Mesenchymal stem cell (in vitro differentiated cells and primary cell): ENCODE measurements at regions not wholly inside any gene's neighbourhood (a gene's known extent, or its start where the extent isn't known, plus 50 kb on each side); places are given as distances from the start of the nearest gene placed in this dataset.

Source experiments
- DNase-seq: peaks from one replicate; pipeline ENCODE4 v3.0.0-alpha.2; 2013
- H2AFZ ChIP-seq: one replicate; pipeline ENCODE4 v1.6.1; 2013; ENCODE audit warnings: low read depth, mild to moderate bottlenecking, control low read depth, inconsistent platforms, low read length, moderate library complexity
- H2AK5ac ChIP-seq: 2 replicates; pipeline ENCODE4 v1.6.1; 2013; ENCODE audit warnings: low read length, moderate library complexity, mild to moderate bottlenecking, inconsistent platforms; ENCODE audit not compliant: severe bottlenecking
- H2BK120ac ChIP-seq: one replicate; pipeline ENCODE4 v1.6.1; 2013; ENCODE audit warnings: low read depth, mild to moderate bottlenecking, inconsistent platforms, low read length, moderate library complexity
- H2BK12ac ChIP-seq, 2 experiments: one replicate each; pipeline ENCODE4 v1.6.1; 2013; ENCODE audit warnings: inconsistent platforms in 2 of 2, low read length in 2 of 2, mild to moderate bottlenecking in 2 of 2, moderate library complexity in 2 of 2, control low read depth in 1 of 2
- H2BK15ac ChIP-seq: one replicate; pipeline ENCODE4 v1.6.1; 2013; ENCODE audit warnings: mild to moderate bottlenecking, low read depth, inconsistent platforms; ENCODE audit not compliant: poor library complexity, severe bottlenecking
- H2BK5ac ChIP-seq: 2 replicates; pipeline ENCODE4 v1.6.1; 2013; ENCODE audit warnings: low read depth, mild to moderate bottlenecking, low read length, control low read depth, inconsistent platforms; ENCODE audit not compliant: poor library complexity, severe bottlenecking
- H3K14ac ChIP-seq, 2 experiments: one replicate each; pipeline ENCODE4 v1.6.1; 2013; ENCODE audit warnings: inconsistent platforms in 2 of 2, low read length in 2 of 2, control low read depth in 1 of 2, mild to moderate bottlenecking in 1 of 2, moderate library complexity in 1 of 2
- H3K18ac ChIP-seq, 2 experiments: one replicate each; pipeline ENCODE4 v1.6.1; 2013; ENCODE audit warnings: inconsistent platforms in 2 of 2, low read length in 2 of 2, control low read depth in 1 of 2, low read depth in 1 of 2, mild to moderate bottlenecking in 1 of 2
- H3K23ac ChIP-seq, 2 experiments: one replicate each; pipeline ENCODE4 v1.6.1; 2013; ENCODE audit warnings: inconsistent platforms in 2 of 2, low read length in 2 of 2, mild to moderate bottlenecking in 2 of 2, moderate library complexity in 2 of 2, control low read depth in 1 of 2
- H3K27ac ChIP-seq: 2 replicates; pipeline ENCODE4 v1.5.1; 2013; ENCODE audit warnings: mild to moderate bottlenecking, moderate library complexity, low read length, control low read depth, inconsistent platforms; ENCODE audit not compliant: poor library complexity, severe bottlenecking
- H3K27me3 ChIP-seq, 2 experiments: 2 replicates each; pipeline versions ENCODE4 v1.6.1 to v1.7.0; 2013; ENCODE audit warnings: low read length in 2 of 2, mild to moderate bottlenecking in 2 of 2, moderate library complexity in 2 of 2, control low read depth in 1 of 2, inconsistent platforms in 1 of 2; ENCODE audit not compliant: control insufficient read depth in 1 of 2, insufficient read depth in 1 of 2
- H3K36me3 ChIP-seq, 2 experiments: 2 replicates each; pipeline versions ENCODE4 v1.6.1 to v1.7.0; 2013; ENCODE audit warnings: low read length in 2 of 2, control low read depth in 1 of 2, inconsistent platforms in 1 of 2, low read depth in 1 of 2, mild to moderate bottlenecking in 1 of 2; ENCODE audit not compliant: insufficient read depth in 2 of 2, control insufficient read depth in 1 of 2
- H3K4ac ChIP-seq, 2 experiments: one replicate each; pipeline ENCODE4 v1.6.1; 2013; ENCODE audit warnings: inconsistent platforms in 2 of 2, low read length in 2 of 2, mild to moderate bottlenecking in 2 of 2, moderate library complexity in 2 of 2, control low read depth in 1 of 2, low read depth in 1 of 2
- H3K4me1 ChIP-seq: 2 replicates; pipeline ENCODE4 v1.6.1; 2013; ENCODE audit warnings: low read depth, low read length, control low read depth; ENCODE audit not compliant: control insufficient read depth, insufficient read depth
- H3K4me2 ChIP-seq: 2 replicates; pipeline ENCODE4 v1.6.1; 2013; ENCODE audit warnings: low read length, mild to moderate bottlenecking, inconsistent platforms; ENCODE audit not compliant: poor library complexity, severe bottlenecking
- H3K4me3 ChIP-seq, 2 experiments: 2 replicates each; pipeline versions ENCODE4 v1.5.1 to v1.7.0; 2013; ENCODE audit warnings: low read length in 2 of 2, mild to moderate bottlenecking in 2 of 2, control low read depth in 1 of 2, low read depth in 1 of 2; ENCODE audit not compliant: insufficient read depth in 1 of 2
- H3K79me1 ChIP-seq: replicated peaks from 2 replicates; pipeline ENCODE4 v1.6.1; 2013; ENCODE audit warnings: mild to moderate bottlenecking, control low read depth, low read length, inconsistent platforms; ENCODE audit not compliant: poor library complexity, severe bottlenecking
- H3K9ac ChIP-seq: 2 replicates; pipeline ENCODE4 v1.7.0; 2013; ENCODE audit warnings: mild to moderate bottlenecking, low read length, moderate library complexity
- H3K9me3 ChIP-seq: 2 replicates; pipeline ENCODE4 v1.7.0; 2013; ENCODE audit warnings: mild to moderate bottlenecking, low read length; ENCODE audit not compliant: control insufficient read depth
- H4K8ac ChIP-seq: one replicate; pipeline ENCODE4 v1.6.1; 2013; ENCODE audit warnings: inconsistent platforms, mild to moderate bottlenecking, low read length, moderate library complexity
- H4K91ac ChIP-seq: one replicate; pipeline ENCODE4 v1.6.1; 2013; ENCODE audit warnings: mild to moderate bottlenecking, low read length, inconsistent platforms
- WGBS: methylation state at CpG from one replicate; pipeline ENCODE4 v1.1.7; 2013; ENCODE audit warnings: mixed read lengths; 5-methylcytosine and 5-hydroxymethylcytosine counted together

- peak; percentile 53 for DNase-seq
- Histone ChIP-seq H3K4me3 (no peak overlapping the region), H3K27me3 (peaks cover 0 to 12% of the 10 kb centered on the region in 2 experiments), H3K4me2 (no peak overlapping the region), H3K14ac (no peak overlapping the region), H2BK15ac (no peak overlapping the region), H2AFZ (no peak overlapping the region), H3K9me3 (no peaks in the 10 kb centered on the region), H3K4me1 (no peaks in the 10 kb centered on the region), H2BK12ac (no peak overlapping the region), H3K4ac (no peak overlapping the region), H2AK5ac (no peak overlapping the region), H4K8ac (no peak overlapping the region), H3K9ac (no peak overlapping the region), H4K91ac (no peak overlapping the region), H2BK120ac (no peak overlapping the region), H2BK5ac (no peak overlapping the region), H3K36me3 (no peaks in the 10 kb centered on the region), H3K23ac (no peak overlapping the region), H3K27ac (no peak overlapping the region), H3K18ac (no peak overlapping the region), H3K79me1 (no peaks in the 10 kb centered on the region)
- WGBS: 37% methylated on average over 7 of the region's 9 CpGs
These were observed 383.0 kb upstream of the SMIM21 start for GRCh38 chr18:75810516-75810915.

- Histone ChIP-seq H2BK120ac (no peak overlapping the region), H3K27ac (no peak overlapping the region), H3K4me1 (no peaks in the 10 kb centered on the region), H3K9ac (no peak overlapping the region), H3K9me3 (no peaks in the 10 kb centered on the region), H3K23ac (no peak overlapping the region), H2AFZ (no peak overlapping the region), H3K14ac (no peak overlapping the region), H2BK5ac (no peak overlapping the region), H4K8ac (no peak overlapping the region), H3K4me3 (no peak overlapping the region), H2BK12ac (no peak overlapping the region), H2AK5ac (no peak overlapping the region), H3K4me2 (no peak overlapping the region), H3K27me3 (peaks cover 0 to 12% of the 10 kb centered on the region in 2 experiments), H3K18ac (no peak overlapping the region), H3K79me1 (no peaks in the 10 kb centered on the region), H3K36me3 (no peaks in the 10 kb centered on the region), H4K91ac (no peak overlapping the region), H2BK15ac (no peak overlapping the region), H3K4ac (no peak overlapping the region)
- 15% methylated on average over 4 of the region's 6 CpGs for WGBS
- DNase-seq: peak; percentile 7
These were observed 382.4 kb upstream of the SMIM21 start for GRCh38 chr18:75809926-75810255.

- H3K9me3 ChIP-seq: no peaks in the 10 kb centered on the region
- H3K4me2 ChIP-seq: no peak overlapping the region
- H3K18ac ChIP-seq: no peak overlapping the region
- no peak overlapping the region for H2AK5ac ChIP-seq
- no peak overlapping the region for H3K23ac ChIP-seq
- DNase-seq: no peak
- H2AFZ ChIP-seq: no peak overlapping the region
- no peaks in the 10 kb centered on the region for H3K79me1 ChIP-seq
- no peak overlapping the region for H3K4me3 ChIP-seq
- H4K8ac ChIP-seq: no peak overlapping the region
- no peak overlapping the region for H3K27ac ChIP-seq
- H2BK120ac ChIP-seq: no peak overlapping the region
- no peaks in the 10 kb centered on the region for H3K36me3 ChIP-seq
- peaks cover 0 to 12% of the 10 kb centered on the region in 2 experiments for H3K27me3 ChIP-seq
- H3K4ac ChIP-seq: no peak overlapping the region
- H2BK5ac ChIP-seq: no peak overlapping the region
- H2BK12ac ChIP-seq: no peak overlapping the region
- no peak overlapping the region for H2BK15ac ChIP-seq
- H4K91ac ChIP-seq: no peak overlapping the region
- no peaks in the 10 kb centered on the region for H3K4me1 ChIP-seq
- H3K14ac ChIP-seq: no peak overlapping the region
- WGBS: 88% methylated on average over 20 of the region's 20 CpGs
- no peak overlapping the region for H3K9ac ChIP-seq
These were observed 381.8 kb upstream of the SMIM21 start for GRCh38 chr18:75809151-75809925.

GRCh38 chr18:75805265-75805664 is 377.8 kb upstream of the SMIM21 start:
- H3K9ac ChIP-seq: no peak overlapping the region
- DNase-seq: peak; percentile 13
- no peaks in the 10 kb centered on the region for H3K9me3 ChIP-seq
- H3K4me1 ChIP-seq: peaks cover 3% of the 10 kb centered on the region
- no peak overlapping the region for H4K8ac ChIP-seq
- H3K27me3 ChIP-seq: peaks cover 0 to 12% of the 10 kb centered on the region in 2 experiments
- no peak overlapping the region for H3K4ac ChIP-seq
- H2BK15ac ChIP-seq: no peak overlapping the region
- WGBS: 9% methylated on average over 2 of the region's 3 CpGs
- H3K4me3 ChIP-seq: no peak overlapping the region
- no peak overlapping the region for H2BK120ac ChIP-seq
- H2BK12ac ChIP-seq: no peak overlapping the region
- H4K91ac ChIP-seq: no peak overlapping the region
- no peak overlapping the region for H3K14ac ChIP-seq
- H3K4me2 ChIP-seq: no peak overlapping the region
- H3K18ac ChIP-seq: no peak overlapping the region
- no peak overlapping the region for H2AK5ac ChIP-seq
- no peak overlapping the region for H3K27ac ChIP-seq
- H3K79me1 ChIP-seq: no peaks in the 10 kb centered on the region
- H2AFZ ChIP-seq: no peak overlapping the region
- no peaks in the 10 kb centered on the region for H3K36me3 ChIP-seq
- H2BK5ac ChIP-seq: no peak overlapping the region
- no peak overlapping the region for H3K23ac ChIP-seq
